Memory B cell (primary cell): ENCODE measurements at regions not wholly inside any gene's neighbourhood (a gene's known extent, or its start where the extent isn't known, plus 50 kb on each side); places are given as distances from the start of the nearest gene placed in this dataset.
"Not testable (repeated sequence)": the region's sequence is repeated elsewhere in the genome, so short reads cannot be mapped to it uniquely, and the experiment has no call there.

Experiments
- ATAC-seq: fragments of 150-1000 bp; cut with Tn5 transposase; 2 replicates; pipeline ENCODE4 v1.10.0; 2021; ENCODE audit warnings: low read depth, mild to moderate bottlenecking, moderate library complexity
- DNase-seq, 2 donors: peaks; one replicate each; pipeline ENCODE4 v3.0.0; 2022; ENCODE audit warnings: low spot score in 2 of 2
- H3K27ac Mint-ChIP-seq: one replicate; pipeline ENCODE4 v1.8.0; 2022; ENCODE audit warnings: mild to moderate bottlenecking, moderate library complexity, mixed read lengths
- H3K27me3 Mint-ChIP-seq: one replicate; pipeline ENCODE4 v1.8.0; 2022; ENCODE audit warnings: mixed read lengths
- H3K36me3 Mint-ChIP-seq: one replicate; pipeline ENCODE4 v1.8.0; 2022; ENCODE audit warnings: mild to moderate bottlenecking, mixed read lengths
- H3K4me1 Mint-ChIP-seq: one replicate; pipeline ENCODE4 v1.8.0; 2022; ENCODE audit warnings: mixed read lengths
- H3K4me3 Mint-ChIP-seq: one replicate; pipeline ENCODE4 v1.8.0; 2022; ENCODE audit warnings: mild to moderate bottlenecking, moderate library complexity, mixed read lengths
- H3K9me3 Mint-ChIP-seq: one replicate; pipeline ENCODE4 v1.8.0; 2022; ENCODE audit warnings: mixed read lengths

DNA sequence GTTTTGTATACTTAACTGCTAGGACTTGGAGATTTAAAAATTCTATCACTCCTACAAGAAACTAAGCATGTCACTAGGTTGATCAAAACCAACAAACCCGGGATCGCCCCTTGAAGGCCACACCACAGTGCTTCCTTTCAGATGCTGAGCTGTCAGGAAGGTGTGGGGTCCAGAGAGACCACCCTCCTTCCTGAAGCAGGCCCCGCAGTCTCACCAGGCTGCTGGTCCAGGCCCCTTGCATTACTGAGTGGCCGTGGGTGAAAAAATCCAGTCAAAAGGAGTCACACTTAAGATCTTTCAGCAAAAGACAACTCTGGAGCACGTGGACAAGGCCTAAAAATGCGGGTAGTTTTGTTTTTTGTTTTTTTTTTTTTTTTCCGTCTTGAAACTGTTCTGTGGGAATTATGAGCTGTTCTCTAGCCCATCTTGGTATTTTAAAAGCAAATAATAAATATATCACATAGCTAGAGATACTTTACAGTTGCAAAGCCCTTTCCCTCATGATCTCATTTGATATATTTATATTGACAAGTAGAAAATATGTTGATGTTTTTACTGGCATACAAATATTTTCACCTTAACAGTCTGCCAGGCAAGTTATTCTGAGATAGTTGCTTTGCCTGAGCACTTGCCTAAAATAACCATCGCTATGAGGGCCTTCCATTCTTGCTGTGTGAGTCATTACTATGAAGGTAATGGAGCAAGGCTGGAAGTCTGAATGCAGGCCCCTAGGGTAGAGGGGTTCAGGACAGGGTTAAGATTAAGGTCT, 73.1 kb upstream of the EDEM3 start:
- H3K4me3 Mint-ChIP-seq, result no peak overlapping the region
- no peaks in the 10 kb centered on the region for H3K9me3 Mint-ChIP-seq
- H3K4me1 Mint-ChIP-seq, result peaks cover 13% of the 10 kb centered on the region
- H3K36me3 Mint-ChIP-seq, result peaks cover 2% of the 10 kb centered on the region
- no peak overlapping the region for H3K27ac Mint-ChIP-seq
- ATAC-seq, result no peak
- DNase-seq, result no peak
- no peaks in the 10 kb centered on the region for H3K27me3 Mint-ChIP-seq

DNA sequence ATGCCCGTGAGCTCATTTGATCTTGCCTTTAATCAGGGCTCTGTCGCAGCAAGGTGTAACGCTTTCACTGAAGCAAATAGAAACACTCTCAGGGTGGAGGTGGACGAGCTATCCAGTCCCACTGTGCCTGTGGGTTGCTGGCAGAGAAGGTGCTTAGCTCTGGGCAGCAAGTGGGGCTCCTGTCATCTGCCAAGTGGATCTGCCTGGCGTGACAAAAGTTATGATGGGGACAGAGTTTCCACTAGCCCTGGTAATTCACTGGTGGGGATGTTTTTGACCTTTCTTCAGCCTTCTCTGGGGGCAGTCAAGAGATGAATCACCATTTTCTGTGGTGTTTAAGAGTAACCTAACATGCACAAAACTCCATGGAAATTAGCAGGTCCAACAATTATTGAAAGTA, 71.3 kb upstream of the EDEM3 start:
- no peaks in the 10 kb centered on the region for H3K9me3 Mint-ChIP-seq
- no peak overlapping the region for H3K27ac Mint-ChIP-seq
- no peak overlapping the region for H3K4me3 Mint-ChIP-seq
- ATAC-seq (no peak), DNase-seq (no peak)
- H3K27me3 Mint-ChIP-seq, result no peaks in the 10 kb centered on the region
- no peaks in the 10 kb centered on the region for H3K36me3 Mint-ChIP-seq
- H3K4me1 Mint-ChIP-seq, result peaks cover 13% of the 10 kb centered on the region

DNA sequence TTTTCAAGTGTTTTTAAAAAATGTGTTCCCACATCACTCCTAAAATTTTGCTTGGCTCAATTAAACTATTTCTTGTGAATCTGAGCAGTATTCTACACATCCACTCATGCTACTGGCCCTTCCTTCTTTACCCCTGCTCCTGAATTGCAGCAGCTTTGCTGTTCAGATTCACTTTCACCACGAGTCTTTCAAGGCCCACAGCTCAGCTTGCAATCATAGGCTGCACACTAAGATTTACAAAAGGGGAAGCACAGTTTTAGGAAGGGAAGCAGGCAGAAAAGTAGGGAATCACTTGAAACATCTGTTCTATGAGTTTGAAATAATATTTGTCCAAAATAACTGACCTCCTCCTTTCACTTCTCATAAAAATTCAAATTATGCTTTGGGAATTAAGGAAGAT, 70.9 kb upstream of the EDEM3 start:
- Mint-ChIP-seq H3K4me1 (peaks cover 13% of the 10 kb centered on the region), H3K27ac (no peak overlapping the region), H3K9me3 (no peaks in the 10 kb centered on the region), H3K27me3 (no peaks in the 10 kb centered on the region), H3K4me3 (no peak overlapping the region), H3K36me3 (no peaks in the 10 kb centered on the region)
- DNase-seq (no peak), ATAC-seq (no peak)

DNA sequence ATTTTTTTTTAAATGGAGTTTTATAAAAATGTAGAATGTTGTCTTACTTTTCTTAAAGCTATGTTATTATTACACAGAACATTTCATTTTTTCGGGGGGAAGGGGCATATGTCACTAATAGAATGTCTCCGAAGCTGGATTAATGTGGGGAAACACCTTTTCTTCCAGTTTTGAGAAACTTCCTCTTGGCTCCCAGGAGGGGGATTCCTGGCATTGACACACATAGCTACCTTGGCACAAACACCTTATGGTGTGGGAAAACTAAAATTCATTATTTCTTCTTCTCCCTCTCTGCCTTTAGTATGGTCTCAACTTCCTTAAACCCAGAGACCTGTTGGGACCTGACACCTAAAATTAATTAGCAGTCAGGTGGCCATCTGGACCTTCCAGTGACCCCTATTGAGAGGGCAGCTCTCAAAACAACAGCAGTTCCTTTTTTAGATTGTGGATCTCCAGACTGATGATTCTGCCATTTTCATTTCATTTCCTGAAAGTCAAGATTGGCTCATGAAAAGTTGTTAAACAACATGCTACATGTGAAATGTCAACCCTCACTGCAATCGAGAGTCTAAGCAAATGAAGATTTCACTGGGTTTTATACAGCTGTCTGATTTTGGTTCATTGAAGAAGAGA, 70.1 kb upstream of the EDEM3 start:
- H3K9me3 Mint-ChIP-seq, result no peaks in the 10 kb centered on the region
- no peaks in the 10 kb centered on the region for H3K36me3 Mint-ChIP-seq
- peaks cover 13% of the 10 kb centered on the region for H3K4me1 Mint-ChIP-seq
- no peaks in the 10 kb centered on the region for H3K27me3 Mint-ChIP-seq
- no peak for DNase-seq
- ATAC-seq, result no peak
- no peak overlapping the region for H3K4me3 Mint-ChIP-seq
- H3K27ac Mint-ChIP-seq, result no peak overlapping the region

DNA sequence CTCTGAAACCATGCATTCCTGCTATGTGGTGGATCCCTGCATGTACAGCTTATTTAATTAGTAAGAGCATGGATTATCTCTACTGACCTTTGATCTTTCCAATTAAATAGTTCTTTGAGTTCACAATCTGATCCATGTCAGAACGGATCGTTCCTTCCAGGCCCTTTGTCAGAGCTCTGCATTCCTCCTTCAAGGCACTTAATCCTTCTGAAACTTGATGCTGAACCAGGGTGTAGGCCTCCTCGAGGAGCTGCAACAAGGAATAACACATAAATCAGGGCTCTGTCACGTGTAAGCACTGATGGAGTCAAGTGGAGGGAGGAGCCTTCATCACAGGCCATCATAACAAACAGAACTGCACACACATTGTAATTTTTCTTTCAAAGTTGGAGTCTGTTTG, 68.4 kb upstream of the EDEM3 start:
- Mint-ChIP-seq H3K4me1 (peaks cover 13% of the 10 kb centered on the region), H3K27ac (no peak overlapping the region), H3K36me3 (peaks cover 2% of the 10 kb centered on the region), H3K27me3 (no peaks in the 10 kb centered on the region), H3K9me3 (no peaks in the 10 kb centered on the region), H3K4me3 (no peak overlapping the region)
- no peak for DNase-seq
- no peak for ATAC-seq

DNA sequence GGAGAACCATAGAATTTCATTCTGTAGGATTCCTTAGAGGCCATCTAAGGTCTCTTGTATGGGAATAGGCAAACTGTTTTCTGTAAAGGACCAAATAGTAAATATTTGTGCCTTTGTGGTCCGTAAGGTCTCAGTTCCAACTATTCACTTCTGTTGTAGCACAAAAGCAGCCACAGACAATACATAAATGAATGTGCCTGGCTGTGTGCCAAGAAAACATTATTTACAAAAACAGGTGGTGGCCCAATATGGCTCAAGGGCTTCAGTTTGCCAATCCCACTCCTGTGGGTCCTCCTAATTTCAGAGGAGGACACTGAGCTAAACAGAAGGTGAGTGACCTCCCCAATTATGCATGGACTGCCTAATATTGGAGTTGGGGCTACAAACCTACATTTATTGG, 67.6 kb upstream of the EDEM3 start:
- Mint-ChIP-seq H3K27me3 (no peaks in the 10 kb centered on the region), H3K9me3 (no peaks in the 10 kb centered on the region), H3K4me3 (no peak overlapping the region), H3K4me1 (peaks cover 13% of the 10 kb centered on the region), H3K36me3 (peaks cover 6% of the 10 kb centered on the region), H3K27ac (no peak overlapping the region)
- DNase-seq (no peak), ATAC-seq (no peak)

DNA sequence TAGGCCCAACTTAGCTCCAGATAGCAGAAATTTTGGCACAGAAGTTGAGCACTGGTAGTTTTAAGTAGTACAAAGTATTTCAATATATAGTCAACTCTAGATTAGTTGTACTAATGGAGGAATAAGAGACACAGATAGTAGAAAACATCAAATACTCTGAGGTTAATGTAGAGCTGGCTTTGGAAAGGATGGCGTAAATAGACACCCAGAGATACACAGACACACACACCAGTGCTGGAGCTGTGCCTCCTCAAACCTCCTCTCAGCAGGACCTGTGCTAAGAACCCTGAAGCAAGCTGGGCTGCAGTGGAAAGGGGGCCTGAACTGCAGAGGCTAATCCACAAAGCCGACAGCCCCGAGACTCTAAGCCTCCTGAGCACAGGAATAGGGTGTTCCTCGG, 67.0 kb upstream of the EDEM3 start:
- H3K9me3 Mint-ChIP-seq, result no peaks in the 10 kb centered on the region
- DNase-seq, result no peak
- no peak overlapping the region for H3K27ac Mint-ChIP-seq
- H3K27me3 Mint-ChIP-seq, result no peaks in the 10 kb centered on the region
- no peak overlapping the region for H3K4me3 Mint-ChIP-seq
- peaks cover 9% of the 10 kb centered on the region for H3K36me3 Mint-ChIP-seq
- no peak for ATAC-seq
- H3K4me1 Mint-ChIP-seq, result peaks cover 13% of the 10 kb centered on the region

DNA sequence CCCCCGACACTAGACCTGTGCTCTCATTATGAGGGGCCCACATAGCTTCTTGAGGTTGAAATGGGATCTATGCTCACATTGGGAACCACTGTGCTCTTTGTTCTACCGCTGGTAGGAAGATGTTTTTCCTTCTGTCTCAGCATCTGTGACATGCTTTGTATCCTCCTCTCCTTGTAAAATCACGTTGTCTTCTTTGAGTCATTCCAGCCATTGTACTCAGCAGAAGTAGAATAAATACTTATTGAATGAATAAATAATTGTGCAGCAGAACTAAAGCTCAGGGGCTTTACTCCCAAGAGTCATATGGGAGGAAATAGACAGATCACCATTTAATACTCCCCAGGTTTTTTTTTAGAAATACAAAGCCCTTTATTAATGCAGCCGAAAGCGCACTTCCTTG, 66.3 kb upstream of the EDEM3 start:
- ATAC-seq (no peak), DNase-seq (no peak)
- Mint-ChIP-seq H3K36me3 (peaks cover 9% of the 10 kb centered on the region), H3K27ac (no peak overlapping the region), H3K27me3 (no peaks in the 10 kb centered on the region), H3K4me1 (peaks cover 12% of the 10 kb centered on the region), H3K9me3 (no peaks in the 10 kb centered on the region), H3K4me3 (no peak overlapping the region)

DNA sequence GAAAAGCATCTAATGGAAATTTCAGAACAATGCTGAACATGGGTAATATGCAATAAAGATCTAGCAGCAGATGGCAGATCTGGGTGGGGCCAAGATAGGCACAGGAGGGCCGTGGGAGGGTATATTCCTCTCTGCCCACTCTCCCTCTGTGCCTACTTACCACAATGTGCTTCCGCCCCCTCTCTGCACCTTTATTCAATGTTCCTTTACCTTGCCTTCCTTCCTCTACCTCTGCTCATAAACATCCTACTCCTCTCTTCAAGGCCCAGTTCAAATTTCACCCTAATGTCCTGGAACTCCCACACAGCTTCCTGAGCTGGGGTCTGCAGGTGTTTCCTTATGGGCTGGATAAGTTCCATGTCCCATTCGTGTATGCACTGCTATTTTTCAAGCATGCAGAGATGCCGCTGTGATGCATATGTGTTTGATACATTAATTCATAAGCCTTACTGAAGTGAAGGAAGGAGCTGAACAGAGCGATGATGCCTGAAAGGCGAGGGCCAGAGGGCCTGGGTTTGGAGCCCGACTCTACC, 65.6 kb upstream of the EDEM3 start:
- no peak for DNase-seq
- Mint-ChIP-seq H3K4me1 (peaks cover 7% of the 10 kb centered on the region), H3K27ac (no peak overlapping the region), H3K9me3 (no peaks in the 10 kb centered on the region), H3K4me3 (no peak overlapping the region), H3K27me3 (no peaks in the 10 kb centered on the region), H3K36me3 (peaks cover 9% of the 10 kb centered on the region)
- ATAC-seq, result no peak

DNA sequence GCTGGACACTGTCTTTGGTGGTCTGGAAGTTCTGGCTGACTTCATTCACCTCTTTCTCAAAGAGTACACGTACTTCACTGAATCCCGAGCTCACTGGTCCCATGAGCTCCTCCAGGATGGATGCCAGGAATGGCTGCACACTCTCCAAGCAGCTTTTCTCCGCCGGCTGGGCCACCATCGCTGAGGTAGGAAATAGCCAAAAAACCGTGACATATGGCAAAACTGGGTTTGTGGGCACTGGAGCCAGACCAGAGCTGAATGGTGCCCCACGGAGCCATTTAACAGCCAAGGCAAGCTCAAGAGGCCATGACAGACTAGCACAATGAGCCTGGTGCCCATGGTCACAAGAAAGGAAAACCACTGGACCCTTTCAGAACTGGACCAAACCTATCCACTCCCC, 64.0 kb upstream of the EDEM3 start:
- Mint-ChIP-seq H3K4me1 (no peaks in the 10 kb centered on the region), H3K27ac (no peak overlapping the region), H3K4me3 (no peak overlapping the region), H3K36me3 (peaks cover 9% of the 10 kb centered on the region), H3K27me3 (no peaks in the 10 kb centered on the region), H3K9me3 (no peaks in the 10 kb centered on the region)
- no peak for DNase-seq
- no peak for ATAC-seq

DNA sequence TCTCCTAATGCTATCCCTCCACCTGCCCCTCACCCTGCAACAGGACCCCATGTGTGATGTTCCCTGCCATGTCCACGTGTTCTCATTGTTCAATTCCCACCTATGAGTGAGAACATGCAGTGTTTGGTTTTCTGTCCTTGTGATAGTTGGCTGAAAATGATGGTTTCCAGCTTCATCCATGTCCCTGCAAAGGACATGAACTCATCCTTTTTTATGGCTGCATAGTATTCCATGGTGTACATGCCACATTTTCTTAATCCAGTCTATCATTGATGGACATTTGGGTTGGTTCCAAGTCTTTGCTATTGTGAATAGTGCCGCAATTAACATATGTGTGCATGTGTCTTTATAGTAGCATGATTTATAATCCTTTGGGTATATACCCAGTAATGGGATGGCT, 62.3 kb upstream of the EDEM3 start:
- not testable (repeated sequence) for H3K4me1 Mint-ChIP-seq, ATAC-seq, H3K36me3 Mint-ChIP-seq, H3K4me3 Mint-ChIP-seq, H3K27ac Mint-ChIP-seq, H3K27me3 Mint-ChIP-seq, DNase-seq, H3K9me3 Mint-ChIP-seq

DNA sequence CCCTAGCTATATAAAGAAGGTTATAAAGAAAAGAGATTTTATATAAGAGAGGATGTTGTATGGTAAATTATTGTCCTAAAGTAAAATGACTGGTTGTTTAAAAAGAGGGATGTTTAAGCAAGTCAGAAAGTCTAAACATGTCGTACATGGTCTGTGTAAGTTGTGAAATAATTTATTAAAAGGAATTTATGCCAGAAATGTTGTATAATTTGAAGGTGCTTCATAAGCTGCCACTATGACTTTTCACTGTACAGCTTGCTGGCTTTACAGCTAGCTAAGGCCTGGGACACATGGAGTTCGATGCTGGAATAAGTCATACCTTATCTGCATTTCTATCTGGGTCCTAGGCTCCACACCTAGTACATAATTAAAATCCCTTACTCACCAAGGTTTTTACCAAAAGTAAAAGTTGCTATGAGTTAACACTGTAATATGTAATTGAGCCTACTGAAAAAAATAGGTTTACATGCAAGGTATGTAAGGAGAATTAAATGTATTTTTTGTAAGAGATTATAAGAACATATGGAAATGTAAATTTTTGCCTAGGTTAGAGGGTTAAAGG, 59.0 kb upstream of the EDEM3 start:
- DNase-seq, result no peak
- no peak for ATAC-seq
- Mint-ChIP-seq H3K27ac (no peak overlapping the region), H3K27me3 (no peaks in the 10 kb centered on the region), H3K36me3 (peaks cover 9% of the 10 kb centered on the region), H3K4me3 (no peak overlapping the region), H3K9me3 (no peaks in the 10 kb centered on the region), H3K4me1 (no peaks in the 10 kb centered on the region)

DNA sequence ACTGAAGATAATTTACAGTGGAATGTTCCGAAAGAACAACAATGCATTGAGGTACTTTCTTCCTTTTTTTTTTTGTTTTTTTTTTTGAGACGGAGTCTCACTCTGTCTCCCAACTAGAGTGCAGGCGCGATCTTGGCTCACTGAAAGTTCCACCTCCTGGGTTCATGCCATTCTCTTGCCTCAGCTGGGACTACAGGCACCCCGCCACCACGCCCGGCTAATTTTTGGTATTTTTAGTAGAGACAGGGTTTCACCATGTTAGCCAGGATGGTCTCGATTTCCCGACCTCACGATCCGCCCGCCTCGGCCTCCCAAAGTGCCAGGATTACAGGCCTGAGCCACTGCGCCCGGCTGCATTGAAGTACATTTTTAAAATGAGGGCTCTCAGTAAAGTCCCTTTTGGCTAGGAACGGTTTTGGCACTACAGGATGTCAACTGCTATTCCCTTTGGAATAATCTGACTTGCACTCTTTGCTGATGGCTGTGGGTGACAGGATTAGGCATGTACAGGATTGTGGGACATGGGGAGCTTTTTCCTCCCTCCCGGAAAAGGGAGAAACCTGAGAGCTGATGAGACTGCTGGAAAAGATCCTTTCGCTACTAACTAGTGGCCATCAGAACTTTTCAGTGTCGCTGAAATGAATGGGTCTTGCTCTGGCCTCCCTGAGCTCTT, 56.9 kb upstream of the EDEM3 start:
- ATAC-seq (no peak), DNase-seq (no peak)
- Mint-ChIP-seq H3K4me1 (no peaks in the 10 kb centered on the region), H3K27me3 (no peaks in the 10 kb centered on the region), H3K4me3 (no peak overlapping the region), H3K9me3 (no peaks in the 10 kb centered on the region), H3K27ac (no peak overlapping the region), H3K36me3 (no peaks in the 10 kb centered on the region)

DNA sequence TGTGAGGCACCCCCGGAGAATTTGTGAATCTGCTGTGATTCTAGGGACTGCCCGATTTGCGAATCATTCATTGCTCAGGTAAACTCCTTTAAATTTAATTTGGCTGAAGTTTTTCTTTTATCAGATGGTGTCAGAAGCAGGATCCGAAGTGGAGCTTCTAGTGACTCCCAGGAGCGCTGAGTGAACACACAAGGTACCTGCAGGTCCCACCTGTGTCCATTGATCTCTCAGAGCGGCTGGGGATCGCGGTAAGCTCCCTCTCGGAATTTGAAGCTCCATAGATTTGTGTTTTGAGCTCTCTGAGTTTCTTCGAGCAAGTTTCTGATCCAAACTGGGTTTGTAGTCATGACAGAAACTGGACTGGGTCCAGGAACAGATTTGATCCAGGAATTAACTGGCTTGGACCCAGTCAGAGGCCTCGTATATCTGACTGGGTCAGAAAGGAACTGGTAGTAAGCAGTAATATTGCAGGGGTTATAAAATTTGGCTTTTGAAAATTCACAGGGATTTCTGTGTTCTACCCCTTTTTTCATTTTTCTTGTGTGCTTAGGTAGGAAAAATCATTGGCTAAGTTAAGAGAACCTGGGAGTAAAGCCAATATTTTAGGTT, 56.2 kb upstream of the EDEM3 start:
- Mint-ChIP-seq H3K9me3 (no peaks in the 10 kb centered on the region), H3K36me3 (no peaks in the 10 kb centered on the region), H3K4me1 (peaks cover 3% of the 10 kb centered on the region), H3K27ac (no peak overlapping the region), H3K4me3 (no peak overlapping the region), H3K27me3 (no peaks in the 10 kb centered on the region)
- DNase-seq, result no peak
- ATAC-seq, result no peak
